ENCODE measurements at regions not wholly inside any gene's neighbourhood (a gene's known extent, or its start where the extent isn't known, plus 50 kb on each side); places are given as distances from the start of the nearest gene placed in this dataset.

DNA sequence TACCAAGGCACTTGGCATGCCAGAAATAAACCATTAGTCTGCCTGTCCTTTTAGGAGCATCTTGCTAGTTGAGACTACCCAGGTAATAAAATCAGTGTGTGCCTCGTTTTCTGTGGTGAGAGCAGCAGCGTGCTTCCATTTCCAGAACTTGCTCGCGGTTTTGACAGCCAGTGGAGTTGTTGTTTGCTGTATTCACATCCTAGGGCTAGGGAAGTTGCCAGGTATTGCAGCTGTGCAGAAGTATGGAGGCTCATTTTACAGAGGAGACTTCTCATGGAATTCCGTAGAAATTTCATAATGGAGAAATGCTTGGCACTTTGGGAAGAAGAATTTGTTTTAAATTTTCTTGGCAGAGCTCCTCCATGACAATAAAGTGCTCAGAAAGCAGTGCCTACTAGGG, 1355.1 kb upstream of the ZEB2 start:
- TF ChIP-seq GABPA (IDR thresholded peaks at IDR 0.05; ENCODE audit: low read depth): no peak
- TF ChIP-seq, protein P1, sequence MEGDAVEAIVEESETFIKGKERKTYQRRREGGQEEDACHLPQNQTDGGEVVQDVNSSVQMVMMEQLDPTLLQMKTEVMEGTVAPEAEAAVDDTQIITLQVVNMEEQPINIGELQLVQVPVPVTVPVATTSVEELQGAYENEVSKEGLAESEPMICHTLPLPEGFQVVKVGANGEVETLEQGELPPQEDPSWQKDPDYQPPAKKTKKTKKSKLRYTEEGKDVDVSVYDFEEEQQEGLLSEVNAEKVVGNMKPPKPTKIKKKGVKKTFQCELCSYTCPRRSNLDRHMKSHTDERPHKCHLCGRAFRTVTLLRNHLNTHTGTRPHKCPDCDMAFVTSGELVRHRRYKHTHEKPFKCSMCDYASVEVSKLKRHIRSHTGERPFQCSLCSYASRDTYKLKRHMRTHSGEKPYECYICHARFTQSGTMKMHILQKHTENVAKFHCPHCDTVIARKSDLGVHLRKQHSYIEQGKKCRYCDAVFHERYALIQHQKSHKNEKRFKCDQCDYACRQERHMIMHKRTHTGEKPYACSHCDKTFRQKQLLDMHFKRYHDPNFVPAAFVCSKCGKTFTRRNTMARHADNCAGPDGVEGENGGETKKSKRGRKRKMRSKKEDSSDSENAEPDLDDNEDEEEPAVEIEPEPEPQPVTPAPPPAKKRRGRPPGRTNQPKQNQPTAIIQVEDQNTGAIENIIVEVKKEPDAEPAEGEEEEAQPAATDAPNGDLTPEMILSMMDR (IDR thresholded peaks at IDR 0.05; ENCODE audit: insufficient read depth, low read length): no peak
- TF ChIP-seq POLR2AphosphoS5 (IDR thresholded peaks at IDR 0.05; ENCODE audit: low read depth): no peak
- TF ChIP-seq, protein P2, sequence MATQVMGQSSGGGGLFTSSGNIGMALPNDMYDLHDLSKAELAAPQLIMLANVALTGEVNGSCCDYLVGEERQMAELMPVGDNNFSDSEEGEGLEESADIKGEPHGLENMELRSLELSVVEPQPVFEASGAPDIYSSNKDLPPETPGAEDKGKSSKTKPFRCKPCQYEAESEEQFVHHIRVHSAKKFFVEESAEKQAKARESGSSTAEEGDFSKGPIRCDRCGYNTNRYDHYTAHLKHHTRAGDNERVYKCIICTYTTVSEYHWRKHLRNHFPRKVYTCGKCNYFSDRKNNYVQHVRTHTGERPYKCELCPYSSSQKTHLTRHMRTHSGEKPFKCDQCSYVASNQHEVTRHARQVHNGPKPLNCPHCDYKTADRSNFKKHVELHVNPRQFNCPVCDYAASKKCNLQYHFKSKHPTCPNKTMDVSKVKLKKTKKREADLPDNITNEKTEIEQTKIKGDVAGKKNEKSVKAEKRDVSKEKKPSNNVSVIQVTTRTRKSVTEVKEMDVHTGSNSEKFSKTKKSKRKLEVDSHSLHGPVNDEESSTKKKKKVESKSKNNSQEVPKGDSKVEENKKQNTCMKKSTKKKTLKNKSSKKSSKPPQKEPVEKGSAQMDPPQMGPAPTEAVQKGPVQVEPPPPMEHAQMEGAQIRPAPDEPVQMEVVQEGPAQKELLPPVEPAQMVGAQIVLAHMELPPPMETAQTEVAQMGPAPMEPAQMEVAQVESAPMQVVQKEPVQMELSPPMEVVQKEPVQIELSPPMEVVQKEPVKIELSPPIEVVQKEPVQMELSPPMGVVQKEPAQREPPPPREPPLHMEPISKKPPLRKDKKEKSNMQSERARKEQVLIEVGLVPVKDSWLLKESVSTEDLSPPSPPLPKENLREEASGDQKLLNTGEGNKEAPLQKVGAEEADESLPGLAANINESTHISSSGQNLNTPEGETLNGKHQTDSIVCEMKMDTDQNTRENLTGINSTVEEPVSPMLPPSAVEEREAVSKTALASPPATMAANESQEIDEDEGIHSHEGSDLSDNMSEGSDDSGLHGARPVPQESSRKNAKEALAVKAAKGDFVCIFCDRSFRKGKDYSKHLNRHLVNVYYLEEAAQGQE (IDR thresholded peaks at IDR 0.05; ENCODE audit: insufficient replicate concordance, low read depth): no peak

All from HL-60 (cell line).